WERI-Rb-1 (cell line): ENCODE measurements at regions not wholly inside any gene's neighbourhood (a gene's known extent, or its start where the extent isn't known, plus 50 kb on each side); places are given as distances from the start of the nearest gene placed in this dataset.

ENCODE experiments used
- DNase-seq: peaks from one replicate; pipeline ENCODE4 v3.0.0-alpha.2; 2020
- H3K27ac ChIP-seq: fragments of 250-450 bp; sonication (Bioruptor Pico); 2 replicates; pipeline ENCODE4 v1.5.1; 2020; ENCODE audit warnings: mild to moderate bottlenecking, moderate library complexity
- H3K27me3 ChIP-seq: fragments of 250-450 bp; sonication (Bioruptor Pico); 2 replicates; pipeline ENCODE4 v1.5.1; 2021; ENCODE audit warnings: mild to moderate bottlenecking, low read depth, moderate library complexity; ENCODE audit not compliant: insufficient read depth, severe bottlenecking
- H3K36me3 ChIP-seq: fragments of 250-450 bp; sonication (Bioruptor Pico); 2 replicates; pipeline ENCODE4 v1.5.1; 2020; ENCODE audit warnings: mild to moderate bottlenecking, moderate library complexity
- H3K4me3 ChIP-seq: 2 replicates; pipeline ENCODE4 v1.5.1; 2011; ENCODE audit warnings: low read depth, mild to moderate bottlenecking, control low read depth, low read length
- H3K9me3 ChIP-seq: fragments of 250-450 bp; sonication (Bioruptor Pico); 2 replicates; pipeline ENCODE4 v1.5.1; 2021; ENCODE audit warnings: mild to moderate bottlenecking, moderate library complexity; ENCODE audit not compliant: severe bottlenecking
- CTCF ChIP-seq: IDR thresholded peaks from 2 replicates; pipeline ENCODE4 v1.5.1; 2011; ENCODE audit warnings: low read depth, mild to moderate bottlenecking, control low read depth, inconsistent platforms, low read length

- Histone ChIP-seq H3K4me3 (no peak overlapping the region), H3K9me3 (no peaks in the 10 kb centered on the region), H3K27ac (no peak overlapping the region), H3K36me3 (no peaks in the 10 kb centered on the region), H3K27me3 (no peaks in the 10 kb centered on the region)
- DNase-seq, result no peak
- no peak for TF ChIP-seq CTCF
Observed at GRCh38 chr2:129330504-129330903, 649.0 kb upstream of the RAB6C start.

GRCh38 chr2:129331638-129332037 is 647.8 kb upstream of the RAB6C start:
- no peak for DNase-seq
- Histone ChIP-seq H3K4me3 (no peak overlapping the region), H3K27ac (no peak overlapping the region), H3K27me3 (no peaks in the 10 kb centered on the region), H3K36me3 (no peaks in the 10 kb centered on the region), H3K9me3 (no peaks in the 10 kb centered on the region)
- TF ChIP-seq CTCF, result no peak

- Histone ChIP-seq H3K9me3 (no peaks in the 10 kb centered on the region), H3K4me3 (no peak overlapping the region), H3K36me3 (no peaks in the 10 kb centered on the region), H3K27me3 (no peaks in the 10 kb centered on the region), H3K27ac (no peak overlapping the region)
- no peak for DNase-seq
- no peak for TF ChIP-seq CTCF
Observed at GRCh38 chr2:129334128-129334527, 645.3 kb upstream of the RAB6C start.

GRCh38 chr2:129334696-129335410 is 644.6 kb upstream of the RAB6C start:
- H3K36me3 ChIP-seq, result no peaks in the 10 kb centered on the region
- H3K27me3 ChIP-seq, result no peaks in the 10 kb centered on the region
- H3K9me3 ChIP-seq, result no peaks in the 10 kb centered on the region
- H3K27ac ChIP-seq, result no peak overlapping the region
- H3K4me3 ChIP-seq, result no peak overlapping the region
- TF ChIP-seq CTCF, result no peak
- DNase-seq, result no peak

GRCh38 chr2:129336276-129336675 is 643.2 kb upstream of the RAB6C start:
- Histone ChIP-seq H3K36me3 (no peaks in the 10 kb centered on the region), H3K9me3 (peaks cover 5% of the 10 kb centered on the region), H3K4me3 (no peak overlapping the region), H3K27me3 (no peaks in the 10 kb centered on the region), H3K27ac (no peak overlapping the region)
- no peak for TF ChIP-seq CTCF
- no peak for DNase-seq

- Histone ChIP-seq H3K27me3 (no peaks in the 10 kb centered on the region), H3K36me3 (no peaks in the 10 kb centered on the region), H3K9me3 (peaks cover 5% of the 10 kb centered on the region), H3K27ac (no peak overlapping the region), H3K4me3 (no peak overlapping the region)
- DNase-seq, result no peak
- TF ChIP-seq CTCF, result no peak
Observed at GRCh38 chr2:129337076-129337475, 642.4 kb upstream of the RAB6C start.
